Lung (tissue), 11 donors: ENCODE measurements at regions not wholly inside any gene's neighbourhood (a gene's known extent, or its start where the extent isn't known, plus 50 kb on each side); places are given as distances from the start of the nearest gene placed in this dataset.

Experiments
- ATAC-seq: fragments of 200-7000 bp; cut with Tn5 transposase; one replicate; pipeline ENCODE4 v1.9.1; 2020; ENCODE audit warnings: moderate number of reproducible peaks; ENCODE audit not compliant: insufficient read depth, low FRiP score
- DNase-seq, 3 donors: peaks; one replicate each; pipeline ENCODE4 v3.0.0-alpha.2; 2013 to 2017
- H3K27ac ChIP-seq, 2 donors: one replicate each; pipeline ENCODE4 v1.5.1; 2013; ENCODE audit warnings: mild to moderate bottlenecking in 2 of 2, moderate library complexity in 2 of 2, control low read depth in 1 of 2, inconsistent platforms in 1 of 2, low read depth in 1 of 2, low read length in 1 of 2
- H3K27me3 ChIP-seq, 3 donors: one replicate each; pipeline ENCODE4 v1.5.1; 2013; ENCODE audit warnings: low read length in 2 of 3; ENCODE audit not compliant: control insufficient read depth in 3 of 3, insufficient read depth in 3 of 3
- H3K36me3 ChIP-seq, 4 donors: one replicate each; pipeline ENCODE4 v1.5.1; 2013; ENCODE audit warnings: low read length in 4 of 4, mild to moderate bottlenecking in 1 of 4, moderate library complexity in 1 of 4; ENCODE audit not compliant: control insufficient read depth in 4 of 4, insufficient read depth in 4 of 4
- H3K4me1 ChIP-seq, 5 donors: one replicate each; pipeline ENCODE4 v1.5.1; 2013; ENCODE audit warnings: low read length in 5 of 5, mild to moderate bottlenecking in 2 of 5, moderate library complexity in 1 of 5; ENCODE audit not compliant: control insufficient read depth in 5 of 5, insufficient read depth in 5 of 5
- H3K4me3 ChIP-seq: one replicate; pipeline ENCODE4 v1.5.1; 2013; ENCODE audit warnings: mild to moderate bottlenecking, control low read depth, moderate library complexity
- H3K9ac ChIP-seq, 2 donors: one replicate each; pipeline ENCODE4 v1.5.1; 2013; ENCODE audit warnings: low read length in 2 of 2, control low read depth in 1 of 2; ENCODE audit not compliant: insufficient read depth in 1 of 2
- H3K9me3 ChIP-seq, 4 donors: one replicate each; pipeline ENCODE4 v1.5.1; 2013; ENCODE audit warnings: low read length in 3 of 4, mild to moderate bottlenecking in 1 of 4, moderate library complexity in 1 of 4; ENCODE audit not compliant: control insufficient read depth in 4 of 4, insufficient read depth in 3 of 4
- CTCF ChIP-seq: IDR thresholded peaks from 2 replicates; pipeline ENCODE4 v1.5.1; 2012; ENCODE audit warnings: mild to moderate bottlenecking; ENCODE audit errors: control extremely low read depth, extremely low read depth
- WGBS, 2 donors: extraction: QIAGEN DNeasy Blood & Tissue Kit; methylation state at CpG; one replicate each; pipeline ENCODE4 v1.1.7; 2013; 5-methylcytosine and 5-hydroxymethylcytosine counted together
- donor health status: control.
- donor health status: control.
- donor health status: Bipolar disorder and iron deficiency.
- donor health status: healthy.
- donor health status: DM: yes; HTN: yes; CAD: no.

DNA sequence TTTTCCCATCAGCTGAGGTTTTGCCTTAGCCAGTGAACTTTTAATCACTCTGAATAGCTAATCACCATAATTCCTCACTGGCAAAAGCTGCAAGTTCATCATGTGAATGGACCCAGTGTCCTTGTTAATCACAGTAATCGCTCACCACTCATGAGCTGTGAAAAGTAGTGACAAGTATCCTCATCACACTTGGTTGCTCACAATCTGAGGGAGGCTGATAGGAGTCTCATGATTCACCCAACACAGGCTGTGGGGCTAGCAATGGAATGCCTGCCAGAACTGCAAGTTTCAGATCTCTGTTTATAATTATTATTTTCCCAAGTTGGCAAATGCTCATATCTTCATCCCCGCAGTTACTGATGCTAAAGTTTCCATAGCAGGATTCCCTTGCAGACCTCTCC is 467.2 kb downstream of the KIF4B start:
- no peak overlapping the region for H3K4me3 ChIP-seq
- H3K4me1 ChIP-seq = no peaks in the 10 kb centered on the region
- WGBS, 2 donors = 77 to 88% methylated on average over 2 of the region's 2 CpGs
- peak overlapping the region in 1 of 2 donors; percentile 90 for H3K27ac ChIP-seq
- no peak for ATAC-seq
- H3K9ac ChIP-seq = no peak overlapping the region
- no peaks in the 10 kb centered on the region for H3K27me3 ChIP-seq
- peaks cover 0 to 3% (median 0%) of the 10 kb centered on the region in 4 donors for H3K9me3 ChIP-seq
- TF ChIP-seq CTCF = no peak
- H3K36me3 ChIP-seq = no peaks in the 10 kb centered on the region
- no peak for DNase-seq

- peak overlapping the region in 1 of 2 donors; percentile 90 for H3K27ac ChIP-seq
- no peaks in the 10 kb centered on the region for H3K36me3 ChIP-seq
- TF ChIP-seq CTCF = no peak
- H3K9ac ChIP-seq = no peak overlapping the region
- H3K9me3 ChIP-seq = peaks cover 0 to under 1% (median 0%) of the 10 kb centered on the region in 4 donors
- no peaks in the 10 kb centered on the region for H3K4me1 ChIP-seq
- WGBS, 2 donors = 85 to 88% methylated on average over 1 of the region's 1 CpG
- ATAC-seq (no peak), DNase-seq (no peak)
- H3K27me3 ChIP-seq = no peaks in the 10 kb centered on the region
- no peak overlapping the region for H3K4me3 ChIP-seq
Measured at GRCh38 chr5:155481182-155481581, 467.6 kb downstream of the KIF4B start.

- no peaks in the 10 kb centered on the region for H3K9me3 ChIP-seq
- H3K4me1 ChIP-seq = no peaks in the 10 kb centered on the region
- no peak for ATAC-seq
- no peaks in the 10 kb centered on the region for H3K27me3 ChIP-seq
- no peak overlapping the region for H3K4me3 ChIP-seq
- H3K27ac ChIP-seq = no peak overlapping the region
- H3K9ac ChIP-seq = no peak overlapping the region
- DNase-seq = no peak
- no peak for TF ChIP-seq CTCF
- H3K36me3 ChIP-seq = no peaks in the 10 kb centered on the region
Measured at GRCh38 chr5:155482428-155482827, 468.9 kb downstream of the KIF4B start.

DNA sequence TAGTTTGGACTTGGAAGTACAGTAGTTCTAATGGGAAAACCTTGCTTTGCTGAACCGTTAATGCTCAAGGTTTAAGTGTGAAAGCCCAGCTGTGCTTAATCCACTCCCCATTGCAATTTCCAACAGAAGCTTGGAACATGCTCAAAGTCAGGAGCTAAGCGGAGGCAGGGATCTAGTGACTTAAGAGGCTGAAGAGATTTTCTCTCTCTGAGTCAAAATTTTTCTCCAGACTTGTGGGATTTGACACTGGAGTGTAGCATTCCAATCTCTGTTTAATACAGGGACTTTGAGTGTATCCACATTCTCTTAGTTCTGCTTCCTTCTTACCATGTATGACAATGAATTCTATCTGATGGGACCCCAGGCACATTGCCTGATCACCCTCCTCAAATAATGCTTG is 471.8 kb downstream of the KIF4B start:
- ATAC-seq (no peak), DNase-seq (no peak)
- Histone ChIP-seq H3K27me3 (no peaks in the 10 kb centered on the region), H3K4me3 (no peak overlapping the region), H3K27ac (no peak overlapping the region), H3K9ac (no peak overlapping the region), H3K9me3 (peaks cover 0 to 2% (median 0%) of the 10 kb centered on the region in 4 donors), H3K36me3 (no peaks in the 10 kb centered on the region), H3K4me1 (no peaks in the 10 kb centered on the region)
- 61 to 72% methylated on average over 2 of the region's 2 CpGs for WGBS, 2 donors
- no peak for TF ChIP-seq CTCF
